GM12878 (cell line): ENCODE measurements at regions not wholly inside any gene's neighbourhood (a gene's known extent, or its start where the extent isn't known, plus 50 kb on each side); places are given as distances from the start of the nearest gene placed in this dataset.

Source experiments
- ATAC-seq: fragments of 200-7000 bp; cut with Tn5 transposase; 3 replicates; pipeline ENCODE4 v1.9.1; 2020; ENCODE audit warnings: mild to moderate bottlenecking, moderate library complexity
- BruUV-seq: library from RNA; stranded (reverse); fragments of 400-500 nt; replicated peaks from 2 replicates; lab custom pipeline; 2021; lab: Mats Ljungman, UMichigan
- CTCF ChIA-PET: fragments of 300-600 bp; sonication (Branson Sonifier 250); formaldehyde crosslinking; extraction: SDS; loops from one replicate; lab custom pipeline; 2021; ENCODE audit warnings: inconsistent platforms; lab: Yijun Ruan, JAX
- POLR2A ChIA-PET: fragments of 350-600 bp; formaldehyde crosslinking; extraction: SDS; loops from one replicate; lab custom pipeline; 2021; ENCODE audit warnings: inconsistent platforms; lab: Charles Lee
- RAD21 ChIA-PET: fragments of 300-600 bp; sonication (Branson Sonifier 250); formaldehyde crosslinking; loops from one replicate; lab custom pipeline; 2023; ENCODE audit warnings: antibody characterized with exemption; ENCODE audit not compliant: unreplicated experiment; lab: Charles Lee
- SMC1A ChIA-PET: fragments of 300-600 bp; sonication (Branson Sonifier 250); formaldehyde crosslinking; loops from one replicate; lab custom pipeline; 2023; ENCODE audit not compliant: unreplicated experiment, uncharacterized antibody; lab: Charles Lee
- DNase-seq: peaks from one replicate; pipeline ENCODE4 v3.0.0-alpha.2; 2011; ENCODE audit warnings: low read depth, low spot score
- FAIRE-seq: peaks from 3 replicates; lab custom pipeline; 2011; peaks lifted over from hg19 to GRCh38; lab: Jason Lieb, UNC
- H2AFZ ChIP-seq: 2 replicates; pipeline ENCODE4 v1.6.0; 2011; ENCODE audit warnings: low read depth, low read length, control low read depth; ENCODE audit not compliant: control insufficient read depth
- H3K27ac ChIP-seq: 2 replicates; pipeline ENCODE4 v1.5.1; 2011; ENCODE audit warnings: control low read depth; ENCODE audit not compliant: control insufficient read depth, insufficient read depth
- H3K27me3 ChIP-seq, 2 experiments: replicated peaks in 1 of 2; 2 replicates each; pipeline versions ENCODE4 v1.6.0 to v1.6.1; 2011; ENCODE audit warnings: low read length in 1 of 2; ENCODE audit not compliant: control insufficient read depth in 2 of 2, insufficient read depth in 2 of 2
- H3K36me3 ChIP-seq, 2 experiments: 2 replicates each; pipeline ENCODE4 v1.5.1; 2011; ENCODE audit warnings: low read length in 1 of 2; ENCODE audit not compliant: control insufficient read depth in 2 of 2, insufficient read depth in 2 of 2
- H3K4me1 ChIP-seq: 2 replicates; pipeline ENCODE4 v1.6.1; 2011; ENCODE audit warnings: mild to moderate bottlenecking, low read length, moderate library complexity, mixed read lengths; ENCODE audit not compliant: control insufficient read depth, insufficient read depth
- H3K4me2 ChIP-seq: 2 replicates; pipeline ENCODE4 v1.6.0; 2011; ENCODE audit warnings: control low read depth; ENCODE audit not compliant: control insufficient read depth, insufficient read depth
- H3K4me3 ChIP-seq: fragments of 200-600 bp; sonication (generic); 2 replicates; pipeline ENCODE4 v1.5.1; 2016
- H3K79me2 ChIP-seq: 2 replicates; pipeline ENCODE4 v1.6.0; 2011; ENCODE audit warnings: low read length; ENCODE audit not compliant: control insufficient read depth, insufficient read depth
- H3K9ac ChIP-seq: 2 replicates; pipeline ENCODE4 v1.8.0; 2011; ENCODE audit warnings: low read length, control low read depth, mixed read lengths; ENCODE audit not compliant: control insufficient read depth, insufficient read depth
- H3K9me3 ChIP-seq: replicated peaks from 3 replicates; pipeline ENCODE4 v1.5.1; 2011; ENCODE audit warnings: mild to moderate bottlenecking, low read length; ENCODE audit not compliant: control insufficient read depth, insufficient read depth
- H4K20me1 ChIP-seq: 2 replicates; pipeline ENCODE4 v1.6.0; 2011; ENCODE audit not compliant: control insufficient read depth, insufficient read depth
- BACH1 ChIP-seq: fragments of 450-650 bp; IDR thresholded peaks from 2 replicates; pipeline ENCODE4 v1.6.1; 2017; ENCODE audit warnings: mild to moderate bottlenecking, borderline replicate concordance
- BCLAF1 ChIP-seq: fragments of 450-650 bp; IDR thresholded peaks from 2 replicates; pipeline ENCODE4 v1.6.1; 2017; ENCODE audit warnings: antibody characterized with exemption, mild to moderate bottlenecking, moderate library complexity
- E2F8 ChIP-seq: fragments of 450-650 bp; IDR thresholded peaks from 2 replicates; pipeline ENCODE4 v1.6.1; 2018; ENCODE audit warnings: mild to moderate bottlenecking, low read depth, moderate library complexity; ENCODE audit not compliant: partially characterized antibody
- ESRRA ChIP-seq: IDR thresholded peaks from 2 replicates; pipeline ENCODE4 v1.6.1; 2012; ENCODE audit warnings: mild to moderate bottlenecking, low read length, improper control_type of control experiment
- GABPA ChIP-seq: IDR thresholded peaks from 2 replicates; pipeline ENCODE4 v1.6.1; 2014; ENCODE audit warnings: antibody characterized with exemption, low read depth, mild to moderate bottlenecking, inconsistent platforms
- NR2F1 ChIP-seq: fragments of 450-650 bp; conservative IDR thresholded peaks from 2 replicates; pipeline ENCODE4 v1.6.1; 2017; ENCODE audit warnings: mild to moderate bottlenecking
- RAD51 ChIP-seq: fragments of 450-650 bp; IDR thresholded peaks from 2 replicates; pipeline ENCODE4 v1.6.1; 2016; ENCODE audit warnings: moderate library complexity, mild to moderate bottlenecking, inconsistent platforms
- SRF ChIP-seq, 2 experiments: IDR thresholded peaks; 2 replicates each; pipeline ENCODE4 v1.6.1; 2011; ENCODE audit warnings: low read depth in 2 of 2, low read length in 2 of 2, mild to moderate bottlenecking in 1 of 2, moderate library complexity in 1 of 2
- TARDBP ChIP-seq: IDR thresholded peaks from 2 replicates; pipeline ENCODE4 v1.6.1; 2016; ENCODE audit warnings: borderline replicate concordance
- WGBS: methylation state at CpG from one replicate; pipeline ENCODE4 v1.1.6; 2016; ENCODE audit warnings: low lambda C conversion rate; ENCODE audit not compliant: insufficient replicate concordance, insufficient coverage; ENCODE audit errors: missing lambda C conversion rate; 5-methylcytosine and 5-hydroxymethylcytosine counted together
- in situ Hi-C: fragments of 300-500 bp; cut with MboI; formaldehyde crosslinking; loops from 9 replicates; pipeline ENCODE4 v1.14.3; 2018; ENCODE audit warnings: mixed read lengths
- intact Hi-C: fragments of 100-400 bp; cut with micrococcal nuclease; formaldehyde crosslinking; loops from one replicate; pipeline ENCODE4 v1.14.2; 2022; ENCODE audit not compliant: unreplicated experiment

GRCh38 chr10:78685466-78686103 lies 383.2 kb upstream of the ZMIZ1 start:
- no peak for ATAC-seq
- FAIRE-seq, result no peak
- SMC1A ChIA-PET, result no interaction called here

More at GRCh38 chr10:78685466-78686103, 383.2 kb upstream of the ZMIZ1 start:
- TF ChIP-seq RAD51 (no peak), SRF (IDR thresholded peaks at IDR 0.05; ENCODE audit: low read depth in 2 of 2, low read length in 2 of 2) (no peak), BCLAF1 (no peak), E2F8 (no peak), TARDBP (no peak), GABPA (no peak), NR2F1 (no peak), BACH1 (no peak), ESRRA (no peak)
- Histone ChIP-seq H3K4me1 (no peaks in the 10 kb centered on the region), H3K36me3 (no peaks in the 10 kb centered on the region), H3K9ac (no peak overlapping the region), H3K27ac (no peak overlapping the region), H3K79me2 (no peaks in the 10 kb centered on the region), H3K4me3 (no peak overlapping the region), H3K27me3 (no peaks in the 10 kb centered on the region; a peak in 2 of 4 replicates), H2AFZ (no peak overlapping the region), H4K20me1 (no peaks in the 10 kb centered on the region), H3K4me2 (no peak overlapping the region), H3K9me3 (no peaks in the 10 kb centered on the region; the same call in 2 of the 3 replicates)
- no peak for DNase-seq
- WGBS, result 9% methylated on average over 7 of the region's 7 CpGs
- in situ Hi-C loops (no loop called here), intact Hi-C loops (no loop called here)
- ChIA-PET RAD21 (no interaction called here), POLR2A (no interaction called here), CTCF (interaction anchor here (1.2 kb wide), 1 partner anchor 28 kb away, joined by 3 read pairs; no protein-coding TSS in a partner anchor)
- BruUV-seq, result no TSS peak
